Hepatocyte (in vitro differentiated cells): ENCODE measurements at regions not wholly inside any gene's neighbourhood (a gene's known extent, or its start where the extent isn't known, plus 50 kb on each side); places are given as distances from the start of the nearest gene placed in this dataset.

Experiments used
- DNase-seq: peaks from one replicate; pipeline ENCODE4 v3.0.0-alpha.2; 2016; ENCODE audit warnings: low spot score
- H2AFZ ChIP-seq: fragments of 200-600 bp; sonication (generic); 2 replicates; pipeline ENCODE4 v1.6.0; 2016; ENCODE audit warnings: antibody characterized with exemption, mild to moderate bottlenecking
- H3K27ac ChIP-seq: fragments of 200-600 bp; sonication (generic); 2 replicates; pipeline ENCODE4 v1.5.1; 2016; ENCODE audit warnings: mild to moderate bottlenecking
- H3K27me3 ChIP-seq: fragments of 200-600 bp; sonication (generic); 2 replicates; pipeline ENCODE4 v1.6.1; 2016
- H3K36me3 ChIP-seq: fragments of 200-600 bp; sonication (generic); replicated peaks from 2 replicates; pipeline ENCODE4 v1.5.1; 2016; ENCODE audit warnings: low read depth; ENCODE audit not compliant: insufficient read depth
- H3K4me1 ChIP-seq: fragments of 200-600 bp; sonication (generic); 2 replicates; pipeline ENCODE4 v1.5.1; 2016; ENCODE audit warnings: mild to moderate bottlenecking, moderate library complexity; ENCODE audit not compliant: insufficient read depth
- H3K4me2 ChIP-seq: fragments of 200-600 bp; sonication (generic); 2 replicates; pipeline ENCODE4 v1.6.0; 2016
- H3K4me3 ChIP-seq: fragments of 200-600 bp; sonication (generic); 2 replicates; pipeline ENCODE4 v1.5.1; 2016; ENCODE audit warnings: mild to moderate bottlenecking
- H3K79me2 ChIP-seq: fragments of 200-600 bp; sonication (generic); 2 replicates; pipeline ENCODE4 v1.6.0; 2017; ENCODE audit warnings: mild to moderate bottlenecking
- H3K9me2 ChIP-seq: fragments of 200-600 bp; sonication (generic); replicated peaks from 2 replicates; pipeline ENCODE4 v1.6.0; 2017; ENCODE audit warnings: mild to moderate bottlenecking; ENCODE audit not compliant: insufficient read depth
- H3K9me3 ChIP-seq: fragments of 200-600 bp; sonication (generic); 2 replicates; pipeline ENCODE4 v1.5.1; 2016; ENCODE audit warnings: low read depth, mild to moderate bottlenecking
- H4K20me1 ChIP-seq: fragments of 200-600 bp; sonication (generic); 2 replicates; pipeline ENCODE4 v1.6.0; 2016; ENCODE audit warnings: mild to moderate bottlenecking; ENCODE audit not compliant: insufficient read depth, poor library complexity, severe bottlenecking
- EZH2 ChIP-seq: fragments of 200-600 bp; sonication (generic); IDR thresholded peaks from 2 replicates; pipeline ENCODE4 v1.6.1; 2016; ENCODE audit warnings: antibody characterized with exemption, mild to moderate bottlenecking, borderline replicate concordance
- EZH2phosphoT487 ChIP-seq: fragments of 200-600 bp; sonication (generic); IDR thresholded peaks from one replicate; pipeline ENCODE4 v1.6.1; 2018; ENCODE audit warnings: antibody characterized with exemption, mild to moderate bottlenecking, low read depth, moderate library complexity; ENCODE audit not compliant: unreplicated experiment, severe bottlenecking
- WGBS: methylation state at CpG from one replicate; pipeline ENCODE4 v1.1.6; 2016; ENCODE audit warnings: low lambda C conversion rate; ENCODE audit errors: missing lambda C conversion rate; 5-methylcytosine and 5-hydroxymethylcytosine counted together
- TF ChIP-seq, protein P1 (sequence below): fragments of 200-600 bp; sonication (generic); IDR thresholded peaks from 2 replicates; pipeline ENCODE4 v1.5.1; 2016; ENCODE audit warnings: antibody characterized with exemption, mild to moderate bottlenecking; ENCODE audit not compliant: poor library complexity

DNA sequence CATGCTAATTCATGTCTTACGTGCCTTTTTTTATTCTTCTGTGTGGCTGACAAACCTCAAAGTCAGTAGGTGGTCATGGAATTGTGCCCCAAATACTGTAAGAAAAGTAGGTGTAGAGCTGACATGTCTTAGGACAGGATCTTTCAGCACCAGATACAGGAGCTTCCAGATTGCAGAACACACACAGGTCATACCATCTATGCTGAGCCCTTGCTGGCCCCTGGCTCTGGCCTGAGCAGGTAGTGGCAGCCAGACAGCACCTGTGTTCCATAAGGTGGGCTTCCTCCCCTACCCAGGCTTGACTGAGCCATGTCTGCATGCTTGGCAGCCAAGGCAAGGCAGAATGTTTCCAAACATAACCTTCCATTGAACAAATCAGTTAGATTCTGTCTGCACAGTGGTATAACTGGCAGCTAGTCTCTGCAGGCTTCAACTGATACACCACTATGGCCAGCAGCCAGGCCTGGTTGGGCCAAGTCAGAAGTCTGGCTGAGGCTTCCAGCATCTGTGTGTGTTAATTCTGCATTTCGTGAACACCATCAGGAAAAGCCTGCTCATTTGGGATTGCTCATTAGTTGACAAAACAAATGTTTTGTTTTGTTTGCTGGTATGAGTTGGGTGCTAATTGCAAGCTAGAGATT, 366.5 kb downstream of the FOXA2 start:
- no peak overlapping the region for H3K27ac ChIP-seq
- no peak for DNase-seq
- no peaks in the 10 kb centered on the region for H3K79me2 ChIP-seq
- no peaks in the 10 kb centered on the region for H3K9me3 ChIP-seq
- H3K4me1 ChIP-seq, result no peaks in the 10 kb centered on the region
- 83% methylated on average over 2 of the region's 2 CpGs for WGBS
- H2AFZ ChIP-seq, result no peak overlapping the region
- H3K4me2 ChIP-seq, result no peak overlapping the region
- H3K4me3 ChIP-seq, result no peak overlapping the region
- H3K9me2 ChIP-seq, result no peaks in the 10 kb centered on the region
- no peaks in the 10 kb centered on the region for H4K20me1 ChIP-seq
- no peaks in the 10 kb centered on the region for H3K36me3 ChIP-seq
- TF ChIP-seq EZH2phosphoT487 (no peak), EZH2 (no peak)
- TF ChIP-seq, protein P1, sequence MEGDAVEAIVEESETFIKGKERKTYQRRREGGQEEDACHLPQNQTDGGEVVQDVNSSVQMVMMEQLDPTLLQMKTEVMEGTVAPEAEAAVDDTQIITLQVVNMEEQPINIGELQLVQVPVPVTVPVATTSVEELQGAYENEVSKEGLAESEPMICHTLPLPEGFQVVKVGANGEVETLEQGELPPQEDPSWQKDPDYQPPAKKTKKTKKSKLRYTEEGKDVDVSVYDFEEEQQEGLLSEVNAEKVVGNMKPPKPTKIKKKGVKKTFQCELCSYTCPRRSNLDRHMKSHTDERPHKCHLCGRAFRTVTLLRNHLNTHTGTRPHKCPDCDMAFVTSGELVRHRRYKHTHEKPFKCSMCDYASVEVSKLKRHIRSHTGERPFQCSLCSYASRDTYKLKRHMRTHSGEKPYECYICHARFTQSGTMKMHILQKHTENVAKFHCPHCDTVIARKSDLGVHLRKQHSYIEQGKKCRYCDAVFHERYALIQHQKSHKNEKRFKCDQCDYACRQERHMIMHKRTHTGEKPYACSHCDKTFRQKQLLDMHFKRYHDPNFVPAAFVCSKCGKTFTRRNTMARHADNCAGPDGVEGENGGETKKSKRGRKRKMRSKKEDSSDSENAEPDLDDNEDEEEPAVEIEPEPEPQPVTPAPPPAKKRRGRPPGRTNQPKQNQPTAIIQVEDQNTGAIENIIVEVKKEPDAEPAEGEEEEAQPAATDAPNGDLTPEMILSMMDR, result no peak
- H3K27me3 ChIP-seq, result peaks cover 7% of the 10 kb centered on the region

DNA sequence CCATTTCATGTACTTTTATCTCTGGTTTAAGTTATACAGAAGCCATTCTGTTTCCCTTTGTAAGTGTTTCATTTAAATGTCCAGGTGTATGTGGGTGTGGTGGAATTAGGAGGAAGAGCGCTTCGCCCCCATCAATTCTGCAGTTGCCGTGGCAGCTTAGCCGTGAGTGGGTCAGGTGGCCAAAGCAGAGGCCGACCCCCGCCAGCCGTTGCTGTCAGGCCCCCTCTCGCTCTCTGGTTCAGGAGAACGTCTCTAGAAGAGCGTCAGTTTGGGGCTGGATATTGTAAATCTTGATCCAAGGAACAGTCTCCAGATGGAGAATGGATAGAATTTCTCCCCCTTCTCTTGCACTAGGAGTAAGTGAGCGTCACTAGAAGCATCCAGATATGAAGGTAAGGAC, 367.4 kb downstream of the FOXA2 start:
- H3K79me2 ChIP-seq, result no peaks in the 10 kb centered on the region
- no peak overlapping the region for H3K4me2 ChIP-seq
- H3K4me3 ChIP-seq, result no peak overlapping the region
- H3K36me3 ChIP-seq, result no peaks in the 10 kb centered on the region
- H3K4me1 ChIP-seq, result no peaks in the 10 kb centered on the region
- H3K9me2 ChIP-seq, result no peaks in the 10 kb centered on the region
- H2AFZ ChIP-seq, result no peak overlapping the region
- no peak overlapping the region for H3K27ac ChIP-seq
- TF ChIP-seq, protein P1, result no peak
- TF ChIP-seq EZH2 (no peak), EZH2phosphoT487 (no peak)
- H3K27me3 ChIP-seq, result peaks cover 9% of the 10 kb centered on the region
- no peaks in the 10 kb centered on the region for H4K20me1 ChIP-seq
- WGBS, result 81% methylated on average over 11 of the region's 11 CpGs
- no peaks in the 10 kb centered on the region for H3K9me3 ChIP-seq
- DNase-seq, result no peak

- no peak overlapping the region for H3K27ac ChIP-seq
- TF ChIP-seq, protein P1, result no peak
- TF ChIP-seq EZH2phosphoT487 (no peak), EZH2 (no peak)
- no peaks in the 10 kb centered on the region for H4K20me1 ChIP-seq
- H3K79me2 ChIP-seq, result no peaks in the 10 kb centered on the region
- 81% methylated on average over 3 of the region's 3 CpGs for WGBS
- H3K4me2 ChIP-seq, result no peak overlapping the region
- no peaks in the 10 kb centered on the region for H3K9me3 ChIP-seq
- H3K4me1 ChIP-seq, result no peaks in the 10 kb centered on the region
- no peaks in the 10 kb centered on the region for H3K36me3 ChIP-seq
- no peaks in the 10 kb centered on the region for H3K9me2 ChIP-seq
- peaks cover 11% of the 10 kb centered on the region for H3K27me3 ChIP-seq
- DNase-seq, result no peak
- no peak overlapping the region for H3K4me3 ChIP-seq
- no peak overlapping the region for H2AFZ ChIP-seq
Measured at GRCh38 chr20:22214296-22214695, 370.1 kb downstream of the FOXA2 start.

GRCh38 chr20:22213271-22213670, 371.1 kb downstream of the FOXA2 start:
- peaks cover 11% of the 10 kb centered on the region for H3K27me3 ChIP-seq
- no peaks in the 10 kb centered on the region for H3K79me2 ChIP-seq
- H3K9me3 ChIP-seq, result no peaks in the 10 kb centered on the region
- H3K9me2 ChIP-seq, result no peaks in the 10 kb centered on the region
- no peak overlapping the region for H3K27ac ChIP-seq
- H2AFZ ChIP-seq, result no peak overlapping the region
- no peak for DNase-seq
- no peaks in the 10 kb centered on the region for H4K20me1 ChIP-seq
- TF ChIP-seq, protein P1, result no peak
- TF ChIP-seq EZH2phosphoT487 (no peak), EZH2 (no peak)
- no peak overlapping the region for H3K4me3 ChIP-seq
- 71% methylated on average over 4 of the region's 4 CpGs for WGBS
- no peaks in the 10 kb centered on the region for H3K4me1 ChIP-seq
- no peak overlapping the region for H3K4me2 ChIP-seq
- H3K36me3 ChIP-seq, result no peaks in the 10 kb centered on the region
